K562 (cell line): ENCODE measurements at regions not wholly inside any gene's neighbourhood (a gene's known extent, or its start where the extent isn't known, plus 50 kb on each side); places are given as distances from the start of the nearest gene placed in this dataset.
A peak's percentile ranks its signal among the peaks of the same experiment; 100 is the strongest.

Experiments
- ATAC-seq: fragments of 200-7000 bp; cut with Tn5 transposase; 3 replicates; pipeline ENCODE4 v1.9.1; 2020; ENCODE audit warnings: moderate library complexity
- BruUV-seq: library from RNA; stranded (reverse); fragments of 400-500 nt; replicated peaks from 2 replicates; lab custom pipeline; 2021; lab: Mats Ljungman, UMichigan
- CTCF ChIA-PET: fragments of 300-600 bp; formaldehyde crosslinking; extraction: SDS; loops from one replicate; lab custom pipeline; 2021; ENCODE audit warnings: low intra/inter-chr PET ratio; lab: Yijun Ruan, JAX
- POLR2A ChIA-PET: fragments of 300-600, 350-650 bp; sonication (Branson Sonifier 250); formaldehyde crosslinking; extraction: SDS; loops from one replicate; lab custom pipeline; 2021; ENCODE audit warnings: antibody characterized with exemption, inconsistent platforms; lab: Yijun Ruan, JAX
- DNase-seq, 4 experiments: peaks; one replicate each; pipeline versions ENCODE4 v3.0.0 to v3.0.0-alpha.2; 2011 to 2018; ENCODE audit warnings: low spot score in 3 of 4, mixed read lengths in 3 of 4; ENCODE audit errors: extremely low read depth in 1 of 4
- FAIRE-seq: peaks from 2 replicates; lab custom pipeline; 2011; peaks lifted over from hg19 to GRCh38; lab: Jason Lieb, UNC
- H2AFZ ChIP-seq: 2 replicates; pipeline ENCODE4 v1.6.0; 2011; ENCODE audit warnings: low read depth, low read length, control low read depth, inconsistent platforms
- H3K27ac ChIP-seq: fragments of 200-600 bp; 3 replicates; pipeline ENCODE4 v1.8.0; 2011; ENCODE audit warnings: low read depth, mild to moderate bottlenecking, control low read depth, inconsistent platforms, low read length, moderate library complexity, mixed read lengths; ENCODE audit errors: extremely low read depth
- H3K27me3 ChIP-seq, 2 experiments: fragments of 300-600 bp in 1 of 2; 2 replicates in 1 of 2; 3 replicates in 1 of 2; pipeline versions ENCODE4 v1.6.0 to v1.8.0; 2011; ENCODE audit warnings: inconsistent platforms in 2 of 2, low read length in 2 of 2, mild to moderate bottlenecking in 1 of 2, mixed read lengths in 1 of 2, moderate library complexity in 1 of 2; ENCODE audit not compliant: control insufficient read depth in 2 of 2, insufficient read depth in 2 of 2
- H3K36me3 ChIP-seq: fragments of 300-600 bp; 3 replicates; pipeline ENCODE4 v1.8.0; 2011; ENCODE audit warnings: mild to moderate bottlenecking, low read length, inconsistent platforms; ENCODE audit not compliant: control insufficient read depth, insufficient read depth
- H3K4me1 ChIP-seq, 2 experiments: fragments of 200-600 bp in 1 of 2; replicated peaks in 1 of 2; 2 replicates in 1 of 2; 3 replicates in 1 of 2; pipeline versions ENCODE4 v1.5.1 to v1.8.0; 2011; ENCODE audit warnings: inconsistent platforms in 2 of 2, low read length in 2 of 2, mild to moderate bottlenecking in 1 of 2, mixed read lengths in 1 of 2, moderate library complexity in 1 of 2; ENCODE audit not compliant: control insufficient read depth in 2 of 2, insufficient read depth in 2 of 2
- H3K4me2 ChIP-seq: 2 replicates; pipeline ENCODE4 v1.6.1; 2011; ENCODE audit warnings: low read length, control low read depth, inconsistent platforms, mixed read lengths; ENCODE audit not compliant: insufficient read depth
- H3K4me3 ChIP-seq: fragments of 200-600 bp; sonication (generic), shearing (Covaris generic); 2 replicates; pipeline ENCODE4 v1.5.1; 2016; ENCODE audit warnings: control low read depth, inconsistent platforms
- H3K79me2 ChIP-seq: fragments of 200-600 bp; 3 replicates; pipeline ENCODE4 v1.8.0; 2011; ENCODE audit warnings: low read length, inconsistent platforms; ENCODE audit not compliant: control insufficient read depth, insufficient read depth
- H3K9ac ChIP-seq, 2 experiments: 2 replicates each; pipeline versions ENCODE4 v1.6.0 to v1.6.1; 2011; ENCODE audit warnings: low read depth in 2 of 2, low read length in 2 of 2, control low read depth in 1 of 2, inconsistent platforms in 1 of 2, mild to moderate bottlenecking in 1 of 2, mixed read lengths in 1 of 2; ENCODE audit not compliant: insufficient read depth in 1 of 2
- H3K9me1 ChIP-seq: one replicate; pipeline ENCODE4 v1.6.0; 2011; ENCODE audit warnings: inconsistent platforms, mild to moderate bottlenecking, low read length, moderate library complexity; ENCODE audit not compliant: control insufficient read depth, insufficient read depth
- H3K9me3 ChIP-seq: replicated peaks from 2 replicates; pipeline ENCODE4 v1.5.1; 2011; ENCODE audit warnings: low read depth, low read length, inconsistent platforms; ENCODE audit not compliant: control insufficient read depth, insufficient read depth
- H4K20me1 ChIP-seq: replicated peaks from 2 replicates; pipeline ENCODE4 v1.6.1; 2011; ENCODE audit warnings: low read length, inconsistent platforms, mixed read lengths; ENCODE audit not compliant: control insufficient read depth, insufficient read depth
- EP300 ChIP-seq: IDR thresholded peaks from 2 replicates; pipeline ENCODE4 v1.6.1; 2012; ENCODE audit warnings: low read length, improper control_type of control experiment
- FIP1L1 ChIP-seq: fragments of 200-400 bp; formaldehyde crosslinking; IDR thresholded peaks from 2 replicates; pipeline ENCODE4 v1.6.1; 2018; ENCODE audit warnings: mild to moderate bottlenecking, low read depth, low read length; ENCODE audit not compliant: poor library complexity, severe bottlenecking
- FOXJ3 ChIP-seq: sonication (generic); formaldehyde crosslinking; IDR thresholded peaks from 2 replicates; pipeline ENCODE4 v1.4.0; 2020; ENCODE audit warnings: mild to moderate bottlenecking, missing genetic modification reagents
- HCFC1 ChIP-seq: IDR thresholded peaks from 2 replicates; pipeline ENCODE4 v1.6.1; 2012; ENCODE audit warnings: low read depth, low read length, improper control_type of control experiment
- IFI16 ChIP-seq: fragments of 250-450 bp; sonication (Bioruptor Pico); IDR thresholded peaks from 2 replicates; pipeline ENCODE4 v2.1.2; 2022; ENCODE audit warnings: mild to moderate bottlenecking, inconsistent platforms
- SAFB2 ChIP-seq: fragments of 200-400 bp; formaldehyde crosslinking; IDR thresholded peaks from 2 replicates; pipeline ENCODE4 v1.6.1; 2018; ENCODE audit warnings: borderline replicate concordance, low read length, low read depth, moderate library complexity; ENCODE audit not compliant: severe bottlenecking
- ZNF12 ChIP-seq: sonication (generic); formaldehyde crosslinking; IDR thresholded peaks from 2 replicates; pipeline ENCODE4 v1.4.0; 2020; ENCODE audit warnings: mild to moderate bottlenecking, missing genetic modification reagents
- WGBS: fragments of 100-300 bp; shearing (Covaris generic); methylation state at CpG from one replicate; pipeline ENCODE4 v1.1.6; 2016; ENCODE audit warnings: low coverage, mixed read lengths; ENCODE audit not compliant: insufficient coverage; ENCODE audit errors: missing lambda C conversion rate; 5-methylcytosine and 5-hydroxymethylcytosine counted together
- in situ Hi-C: fragments of 300-500 bp; cut with MboI; formaldehyde crosslinking; loops from 4 replicates; pipeline ENCODE4 v1.15.0; 2018; ENCODE audit warnings: inconsistent platforms, mixed read lengths
- intact Hi-C: fragments of 100-400 bp; cut with micrococcal nuclease; formaldehyde crosslinking; loops from 2 replicates; pipeline ENCODE4 v1.14.2; 2022

GRCh38 chr6:14224359-14225103 is 107.0 kb downstream of the CD83 start:
- Histone ChIP-seq H3K4me2 (no peak overlapping the region), H3K9me1 (no peaks in the 10 kb centered on the region)
- DNase-seq: no peak

DNA sequence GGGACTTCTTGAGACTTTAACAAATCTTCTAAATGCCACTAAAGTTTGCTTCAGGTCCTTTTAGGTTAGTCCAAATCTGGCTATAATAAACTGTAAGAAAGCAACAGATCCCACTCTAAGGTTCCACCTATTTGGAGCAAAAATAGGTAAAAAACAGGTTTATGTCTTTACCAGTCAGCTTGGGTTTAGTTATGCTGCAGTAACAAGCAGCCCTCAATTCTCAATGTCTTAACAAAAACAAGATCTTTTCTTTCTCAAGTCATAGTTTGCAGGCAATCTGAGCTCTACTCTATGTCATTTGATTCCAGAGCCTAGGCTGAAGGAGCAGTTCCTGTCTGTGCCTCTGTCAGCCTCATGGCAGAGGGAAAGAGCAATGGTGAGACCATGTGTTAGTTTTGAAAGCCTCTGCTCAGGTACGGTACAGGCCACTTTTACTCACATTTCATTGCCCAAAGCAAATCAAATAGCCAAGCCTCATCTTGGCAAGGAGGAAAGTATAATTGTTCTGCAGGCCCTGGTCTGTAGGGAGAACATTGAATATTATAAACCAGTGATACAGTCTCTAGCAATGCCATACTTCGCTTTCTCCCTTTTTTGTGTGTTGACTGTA is 108.6 kb downstream of the CD83 start:
- H3K36me3 ChIP-seq: no peaks in the 10 kb centered on the region
- BruUV-seq: no TSS peak
- no peaks in the 10 kb centered on the region for H4K20me1 ChIP-seq
- no peak overlapping the region for H2AFZ ChIP-seq
- 3% methylated on average over 2 of the region's 2 CpGs for WGBS
- CTCF ChIA-PET: interaction anchor here (0.6 kb wide), 1 partner anchor 1057 kb away, joined by 3 read pairs; no protein-coding TSS in a partner anchor
- ATAC-seq (no peak), FAIRE-seq (peak; percentile 32), DNase-seq (no peak)
- no peak overlapping the region for H3K9ac ChIP-seq
- no peak overlapping the region for H3K4me2 ChIP-seq
- peaks cover 42 to 46% of the 10 kb centered on the region in 2 experiments for H3K27me3 ChIP-seq
- in situ Hi-C loops: no loop called here
- no peak overlapping the region for H3K4me3 ChIP-seq
- H3K9me1 ChIP-seq: no peaks in the 10 kb centered on the region
- POLR2A ChIA-PET: interaction anchor here (0.8 kb wide), 1 partner anchor 660 kb away, joined by 4 read pairs; no protein-coding TSS in a partner anchor
- no peaks in the 10 kb centered on the region for H3K79me2 ChIP-seq
- no peaks in the 10 kb centered on the region; a peak in 1 of 5 replicates for H3K4me1 ChIP-seq
- H3K27ac ChIP-seq: no peak overlapping the region
- H3K9me3 ChIP-seq: no peaks in the 10 kb centered on the region
- intact Hi-C loops: no loop called here
- TF ChIP-seq ZNF12 (CRISPR knock-in tag) (peak; percentile 99), FIP1L1 (no peak)

More at GRCh38 chr6:14224359-14225103, 107.0 kb downstream of the CD83 start:
- ChIA-PET CTCF (no interaction called here), POLR2A (interaction anchor here (0.7 to 1.3 kb wide), 5 partner anchors 11 to 1058 kb away, joined by 3 to 4 read pairs (median 3); no protein-coding TSS in a partner anchor)
- BruUV-seq: no TSS peak
- ATAC-seq: no peak
- Histone ChIP-seq H3K4me3 (no peak overlapping the region), H3K9ac (no peak overlapping the region), H3K36me3 (no peaks in the 10 kb centered on the region), H3K27me3 (peaks cover 37 to 43% of the 10 kb centered on the region in 2 experiments), H3K4me1 (no peaks in the 10 kb centered on the region; a peak in 1 of 5 replicates), H3K79me2 (no peaks in the 10 kb centered on the region), H2AFZ (no peak overlapping the region), H4K20me1 (no peaks in the 10 kb centered on the region), H3K9me3 (no peaks in the 10 kb centered on the region), H3K27ac (no peak overlapping the region)
- intact Hi-C loops: no loop called here
- TF ChIP-seq EP300 (no peak), HCFC1 (no peak), FOXJ3 (CRISPR knock-in tag) (no peak), IFI16 (CRISPR knock-in tag) (no peak), SAFB2 (no peak)
- in situ Hi-C loops: no loop called here
- FAIRE-seq: no peak
- 3% methylated on average over 8 of the region's 8 CpGs for WGBS
